ENCODE measurements at regions not wholly inside any gene's neighbourhood (a gene's known extent, or its start where the extent isn't known, plus 50 kb on each side); places are given as distances from the start of the nearest gene placed in this dataset.
"Not testable (repeated sequence)": the region's sequence is repeated elsewhere in the genome, so short reads cannot be mapped to it uniquely, and the experiment has no call there.

DNA sequence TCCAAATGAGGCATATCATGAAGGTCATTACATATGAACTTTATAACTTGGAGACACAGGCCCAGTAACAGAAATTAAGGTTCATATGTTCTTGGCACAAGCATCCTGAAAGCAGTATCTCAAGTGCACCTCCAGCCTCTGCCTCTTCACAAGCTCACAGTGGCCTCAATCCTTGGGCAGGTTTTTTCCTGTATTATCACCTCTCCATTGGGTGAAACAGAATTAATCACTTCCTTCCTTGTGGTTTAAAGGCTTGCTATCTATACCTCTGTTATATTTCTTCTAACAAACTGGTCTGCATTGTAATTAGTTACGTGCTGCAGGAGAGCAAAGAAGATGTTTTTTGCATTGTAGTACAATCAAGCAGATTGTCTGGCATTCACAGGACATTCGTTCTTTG, 471.0 kb downstream of the FOXD4L4 start:
- TF ChIP-seq, protein P1, sequence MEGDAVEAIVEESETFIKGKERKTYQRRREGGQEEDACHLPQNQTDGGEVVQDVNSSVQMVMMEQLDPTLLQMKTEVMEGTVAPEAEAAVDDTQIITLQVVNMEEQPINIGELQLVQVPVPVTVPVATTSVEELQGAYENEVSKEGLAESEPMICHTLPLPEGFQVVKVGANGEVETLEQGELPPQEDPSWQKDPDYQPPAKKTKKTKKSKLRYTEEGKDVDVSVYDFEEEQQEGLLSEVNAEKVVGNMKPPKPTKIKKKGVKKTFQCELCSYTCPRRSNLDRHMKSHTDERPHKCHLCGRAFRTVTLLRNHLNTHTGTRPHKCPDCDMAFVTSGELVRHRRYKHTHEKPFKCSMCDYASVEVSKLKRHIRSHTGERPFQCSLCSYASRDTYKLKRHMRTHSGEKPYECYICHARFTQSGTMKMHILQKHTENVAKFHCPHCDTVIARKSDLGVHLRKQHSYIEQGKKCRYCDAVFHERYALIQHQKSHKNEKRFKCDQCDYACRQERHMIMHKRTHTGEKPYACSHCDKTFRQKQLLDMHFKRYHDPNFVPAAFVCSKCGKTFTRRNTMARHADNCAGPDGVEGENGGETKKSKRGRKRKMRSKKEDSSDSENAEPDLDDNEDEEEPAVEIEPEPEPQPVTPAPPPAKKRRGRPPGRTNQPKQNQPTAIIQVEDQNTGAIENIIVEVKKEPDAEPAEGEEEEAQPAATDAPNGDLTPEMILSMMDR (IDR thresholded peaks at IDR 0.05; ENCODE audit: insufficient read depth, low read length, poor library complexity, severe bottlenecking) = not testable (repeated sequence)
- not testable (repeated sequence) for TF ChIP-seq EZH2phosphoT487 (conservative IDR thresholded peaks at IDR 0.05; ENCODE audit: low read length)
